AG04450 (cell line): ENCODE measurements at regions not wholly inside any gene's neighbourhood (a gene's known extent, or its start where the extent isn't known, plus 50 kb on each side); places are given as distances from the start of the nearest gene placed in this dataset.

ENCODE experiments used
- CTCF ChIA-PET: fragments of 300-600, 350-600 bp; formaldehyde crosslinking; extraction: SDS; loops from one replicate; lab custom pipeline; 2022; ENCODE audit warnings: antibody characterized with exemption, inconsistent platforms; lab: Charles Lee
- POLR2A ChIA-PET: fragments of 350-600 bp; formaldehyde crosslinking; extraction: SDS; loops from one replicate; lab custom pipeline; 2021; ENCODE audit warnings: antibody characterized with exemption, inconsistent platforms; lab: Yijun Ruan, JAX
- DNase-seq: peaks from one replicate; pipeline ENCODE4 v3.0.0-alpha.2; 2011; ENCODE audit warnings: low read depth, low spot score
- H3K27ac ChIP-seq: one replicate; pipeline ENCODE4 v1.5.1; 2012; ENCODE audit warnings: low read depth, low read length, control low read depth
- H3K27me3 ChIP-seq: one replicate; pipeline ENCODE4 v1.6.0; 2012; ENCODE audit warnings: low read length; ENCODE audit not compliant: control insufficient read depth, insufficient read depth
- H3K4me3 ChIP-seq: 2 replicates; pipeline ENCODE4 v1.5.1; 2011; ENCODE audit warnings: mild to moderate bottlenecking, low read depth, low read length, control low read depth
- H3K9me3 ChIP-seq: 2 replicates; pipeline ENCODE4 v1.5.1; 2012; ENCODE audit warnings: low read length; ENCODE audit not compliant: control insufficient read depth, insufficient read depth
- CTCF ChIP-seq: IDR thresholded peaks from 2 replicates; pipeline ENCODE4 v1.5.1; 2011; ENCODE audit warnings: low read depth, low read length, control low read depth, inconsistent platforms

- Histone ChIP-seq H3K4me3 (no peak overlapping the region), H3K27me3 (no peaks in the 10 kb centered on the region), H3K9me3 (peaks cover 4% of the 10 kb centered on the region; the same call in 1 of the 2 replicates), H3K27ac (no peak overlapping the region)
- no peak for TF ChIP-seq CTCF
- CTCF ChIA-PET = no interaction called here
- POLR2A ChIA-PET = no interaction called here
- DNase-seq = no peak
Measured at GRCh38 chr1:102655034-102655433, 453.3 kb downstream of the COL11A1 start.

DNA sequence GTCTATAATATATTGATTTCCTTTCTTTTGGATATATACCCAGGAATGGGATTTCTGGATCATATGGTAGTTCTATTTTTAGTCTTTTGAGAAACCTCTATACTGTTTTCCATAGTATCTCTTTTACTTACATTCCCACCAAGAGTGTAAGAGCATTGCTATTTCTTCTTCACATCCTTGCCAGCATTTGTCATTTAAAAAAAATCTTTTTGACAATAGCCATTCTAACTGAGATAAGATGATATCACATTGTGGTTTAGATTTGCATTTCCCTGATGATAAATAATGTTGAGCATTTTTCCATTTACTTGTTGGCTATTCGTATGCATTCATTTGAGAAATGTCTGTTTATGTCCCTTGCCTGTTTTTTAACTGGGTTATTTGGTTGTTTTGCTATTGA lies 467.4 kb downstream of the COL11A1 start:
- DNase-seq = no peak
- Histone ChIP-seq H3K27ac (no peak overlapping the region), H3K9me3 (no peaks in the 10 kb centered on the region), H3K27me3 (no peaks in the 10 kb centered on the region), H3K4me3 (no peak overlapping the region)
- TF ChIP-seq CTCF = no peak
- ChIA-PET CTCF (no interaction called here), POLR2A (no interaction called here)

- ChIA-PET CTCF (no interaction called here), POLR2A (no interaction called here)
- H3K9me3 ChIP-seq = no peaks in the 10 kb centered on the region
- TF ChIP-seq CTCF = no peak
- no peak for DNase-seq
- H3K27me3 ChIP-seq = no peaks in the 10 kb centered on the region
- H3K4me3 ChIP-seq = no peak overlapping the region
- H3K27ac ChIP-seq = no peak overlapping the region
Measured at GRCh38 chr1:102640312-102640711, 468.0 kb downstream of the COL11A1 start.

DNA sequence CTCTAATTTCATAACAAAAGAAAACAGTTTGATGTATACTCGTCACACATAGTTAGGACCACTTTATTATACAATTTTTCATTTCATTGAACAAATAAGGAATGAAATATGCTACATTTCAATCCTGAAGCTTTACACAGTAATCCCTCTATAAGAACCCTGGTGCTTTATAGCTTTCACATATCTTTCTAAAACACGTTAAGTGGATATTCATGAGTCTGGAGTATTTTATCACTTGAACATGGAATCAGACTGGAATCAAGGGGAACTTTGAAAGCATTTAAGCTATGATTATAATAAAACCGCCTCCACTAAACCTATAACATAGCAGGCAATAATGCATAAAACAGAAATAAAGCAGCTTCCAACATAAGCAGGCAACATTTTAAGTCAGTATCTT lies 476.6 kb downstream of the COL11A1 start:
- ChIA-PET CTCF (no interaction called here), POLR2A (no interaction called here)
- Histone ChIP-seq H3K9me3 (no peaks in the 10 kb centered on the region), H3K4me3 (no peak overlapping the region), H3K27ac (no peak overlapping the region), H3K27me3 (no peaks in the 10 kb centered on the region)
- no peak for TF ChIP-seq CTCF
- no peak for DNase-seq

DNA sequence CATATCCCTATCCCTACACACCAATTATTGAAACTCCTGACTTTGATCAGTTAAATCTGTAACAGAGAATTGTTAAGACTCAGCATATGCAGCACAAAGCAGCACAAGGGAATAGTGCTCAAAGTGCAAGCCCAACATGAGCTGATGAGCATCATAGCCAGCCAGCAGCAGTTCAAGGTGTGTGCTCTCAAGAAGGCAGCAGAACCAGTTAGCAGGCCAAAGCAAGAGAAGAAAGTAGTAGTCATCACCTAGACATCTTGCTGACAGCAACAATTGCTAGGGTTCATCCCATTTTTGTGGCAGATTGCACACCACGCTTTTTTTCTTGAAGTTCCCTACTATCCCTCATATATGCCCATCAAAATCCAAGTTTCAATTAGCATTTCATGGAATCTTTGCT lies 478.3 kb downstream of the COL11A1 start:
- Histone ChIP-seq H3K4me3 (no peak overlapping the region), H3K9me3 (no peaks in the 10 kb centered on the region), H3K27ac (no peak overlapping the region), H3K27me3 (no peaks in the 10 kb centered on the region)
- ChIA-PET CTCF (no interaction called here), POLR2A (no interaction called here)
- no peak for TF ChIP-seq CTCF
- no peak for DNase-seq
